Testis (tissue), 2 donors: ENCODE measurements at regions not wholly inside any gene's neighbourhood (a gene's known extent, or its start where the extent isn't known, plus 50 kb on each side); places are given as distances from the start of the nearest gene placed in this dataset.

Experiments used
- CTCF ChIP-seq, 3 experiments: fragments of 450-650 bp in 2 of 3; fragments of 200-600 bp in 1 of 3; sonication (generic) in 1 of 3; IDR thresholded peaks; one replicate each; pipeline ENCODE4 v1.5.1; 2016 to 2019; ENCODE audit warnings: antibody characterized with exemption in 3 of 3, mild to moderate bottlenecking in 2 of 3, moderate library complexity in 1 of 3
- POLR2A ChIP-seq: fragments of 450-650 bp; IDR thresholded peaks from one replicate; pipeline ENCODE4 v1.6.1; 2017; ENCODE audit warnings: antibody characterized with exemption, mild to moderate bottlenecking, moderate library complexity

- TF ChIP-seq POLR2A (no peak), CTCF (IDR thresholded peaks at IDR 0.05) (no peak)
Observed at GRCh38 chr1:30399026-30399425, 324.4 kb downstream of the MATN1 start.
